ENCODE measurements at regions not wholly inside any gene's neighbourhood (a gene's known extent, or its start where the extent isn't known, plus 50 kb on each side); places are given as distances from the start of the nearest gene placed in this dataset.
A peak's percentile ranks its signal among the peaks of the same experiment; 100 is the strongest.

DNA sequence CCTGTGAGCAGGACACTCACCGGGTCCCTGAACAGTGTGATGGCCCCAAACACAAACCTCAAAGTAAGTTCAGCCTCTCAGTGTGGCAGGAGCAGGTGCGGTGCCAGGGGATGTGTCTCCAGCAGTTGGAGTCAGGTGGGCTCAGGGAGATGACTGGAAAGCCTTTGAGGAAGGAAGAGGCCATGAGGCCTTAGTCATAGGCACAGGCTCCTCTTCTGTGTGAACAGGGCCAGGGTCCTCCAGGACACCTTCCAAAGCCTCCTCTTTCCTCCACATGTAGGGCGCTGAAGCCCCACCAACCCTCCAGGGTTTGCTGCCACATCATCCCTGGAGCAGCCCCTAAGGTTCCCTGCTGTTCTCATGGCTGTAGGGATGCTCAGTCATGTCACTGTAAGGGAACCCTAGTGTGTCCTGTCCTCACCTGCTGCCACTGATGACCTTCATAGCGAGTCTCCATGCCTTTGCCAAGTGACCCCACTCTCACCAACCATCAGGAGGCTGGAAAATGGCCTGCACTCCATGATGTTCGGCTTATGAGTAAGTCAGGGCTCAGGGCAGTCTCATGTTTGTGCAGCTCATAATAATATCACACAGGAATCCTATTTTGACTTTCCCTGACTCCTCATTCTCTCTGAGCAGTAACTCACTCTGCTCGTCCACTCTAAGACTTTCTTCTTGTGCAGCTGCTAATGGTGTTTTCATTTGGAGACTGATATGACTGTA lies 1152.9 kb downstream of the RPIA start:
- no peaks in the 10 kb centered on the region for H3K4me1 ChIP-seq
- DNase-seq = peak; percentile 74
- intact Hi-C loops (cut with DNase I; ENCODE audit: low total_unique reads) = no loop called here
- no peak overlapping the region for H3K27ac ChIP-seq
- TF ChIP-seq, protein P1, sequence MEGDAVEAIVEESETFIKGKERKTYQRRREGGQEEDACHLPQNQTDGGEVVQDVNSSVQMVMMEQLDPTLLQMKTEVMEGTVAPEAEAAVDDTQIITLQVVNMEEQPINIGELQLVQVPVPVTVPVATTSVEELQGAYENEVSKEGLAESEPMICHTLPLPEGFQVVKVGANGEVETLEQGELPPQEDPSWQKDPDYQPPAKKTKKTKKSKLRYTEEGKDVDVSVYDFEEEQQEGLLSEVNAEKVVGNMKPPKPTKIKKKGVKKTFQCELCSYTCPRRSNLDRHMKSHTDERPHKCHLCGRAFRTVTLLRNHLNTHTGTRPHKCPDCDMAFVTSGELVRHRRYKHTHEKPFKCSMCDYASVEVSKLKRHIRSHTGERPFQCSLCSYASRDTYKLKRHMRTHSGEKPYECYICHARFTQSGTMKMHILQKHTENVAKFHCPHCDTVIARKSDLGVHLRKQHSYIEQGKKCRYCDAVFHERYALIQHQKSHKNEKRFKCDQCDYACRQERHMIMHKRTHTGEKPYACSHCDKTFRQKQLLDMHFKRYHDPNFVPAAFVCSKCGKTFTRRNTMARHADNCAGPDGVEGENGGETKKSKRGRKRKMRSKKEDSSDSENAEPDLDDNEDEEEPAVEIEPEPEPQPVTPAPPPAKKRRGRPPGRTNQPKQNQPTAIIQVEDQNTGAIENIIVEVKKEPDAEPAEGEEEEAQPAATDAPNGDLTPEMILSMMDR (IDR thresholded peaks at IDR 0.05 in 8 of 11, conservative IDR thresholded peaks at IDR 0.05 in 3 of 11) = no peak
- no peak for TF ChIP-seq POLR2AphosphoS5 (IDR thresholded peaks at IDR 0.05)
- TF ChIP-seq POLR2A (IDR thresholded peaks at IDR 0.05) = no peak
- WGBS, 5 donors = 43 to 62% (median 61%) methylated on average over 6 of the region's 6 CpGs
- peaks cover 0 to 15% (median 2%) of the 10 kb centered on the region in 8 donors for H3K9me3 ChIP-seq
- H3K36me3 ChIP-seq = no peaks in the 10 kb centered on the region
- no peak overlapping the region for H3K4me3 ChIP-seq
- peaks cover 0 to 8% (median 0%) of the 10 kb centered on the region in 7 donors for H3K27me3 ChIP-seq (replicated peaks in 1 of 7)

DNA sequence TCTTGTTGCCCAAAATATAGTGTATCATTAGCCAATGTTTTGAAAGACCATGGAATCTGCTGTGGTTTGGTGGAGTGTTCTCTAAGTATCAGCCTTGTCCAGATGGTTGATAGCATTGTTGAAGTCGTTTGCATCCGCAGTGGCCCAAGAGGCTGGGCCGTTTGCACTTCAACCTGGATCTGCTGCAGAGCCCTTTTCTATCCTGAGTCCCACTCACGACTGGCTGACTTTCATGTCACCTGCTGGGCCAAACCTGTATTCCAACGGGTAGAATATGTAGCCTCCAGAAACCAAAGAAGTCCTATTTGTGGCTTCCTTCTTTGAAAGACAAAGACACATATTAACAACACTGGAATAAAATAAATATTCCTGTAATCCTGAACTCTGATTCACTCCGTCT lies 1154.1 kb downstream of the RPIA start:
- Histone ChIP-seq H3K9me3 (peaks cover 0 to 12% (median 2%) of the 10 kb centered on the region in 8 donors), H3K27me3 (replicated peaks in 1 of 7) (peaks cover 0 to 8% (median 0%) of the 10 kb centered on the region in 7 donors), H3K27ac (no peak overlapping the region), H3K36me3 (no peaks in the 10 kb centered on the region), H3K4me1 (no peaks in the 10 kb centered on the region), H3K4me3 (no peak overlapping the region)
- intact Hi-C loops (cut with DNase I; ENCODE audit: low total_unique reads) = no loop called here
- no peak for DNase-seq
- 56 to 63% (median 61%) methylated on average over 6 of the region's 6 CpGs for WGBS, 5 donors
- TF ChIP-seq POLR2AphosphoS5 (IDR thresholded peaks at IDR 0.05) (no peak), POLR2A (IDR thresholded peaks at IDR 0.05) (no peak)
- TF ChIP-seq, protein P1 (IDR thresholded peaks at IDR 0.05 in 8 of 11, conservative IDR thresholded peaks at IDR 0.05 in 3 of 11) = no peak

DNA sequence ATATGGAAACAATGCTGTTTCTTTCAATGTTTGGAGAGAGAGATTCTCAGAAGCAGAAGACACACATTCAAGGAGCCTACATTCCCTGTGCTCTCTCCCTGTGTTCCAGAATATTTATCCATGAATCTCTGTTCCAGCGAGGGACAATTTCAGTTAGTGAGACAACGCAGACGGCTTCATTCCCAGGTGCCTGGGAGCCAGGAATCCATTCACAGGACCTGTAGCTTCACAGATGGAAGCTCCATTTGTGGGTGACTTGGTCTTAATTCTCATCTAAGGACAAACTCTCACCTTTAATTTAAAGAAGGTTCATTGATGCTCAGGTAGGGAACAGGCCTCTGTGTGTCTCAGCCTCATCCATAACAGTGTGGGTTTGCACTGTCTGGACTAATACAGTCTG lies 1156.6 kb downstream of the RPIA start:
- intact Hi-C loops (cut with DNase I; ENCODE audit: low total_unique reads) = no loop called here
- TF ChIP-seq, protein P1 (IDR thresholded peaks at IDR 0.05 in 8 of 11, conservative IDR thresholded peaks at IDR 0.05 in 3 of 11) = no peak
- no peak overlapping the region for H3K4me3 ChIP-seq
- peaks cover 0 to 6% (median 0%) of the 10 kb centered on the region in 8 donors for H3K9me3 ChIP-seq
- peaks cover 0 to 13% (median 0%) of the 10 kb centered on the region in 7 donors for H3K27me3 ChIP-seq (replicated peaks in 1 of 7)
- WGBS, 5 donors = 83 to 89% (median 86%) methylated on average over 3 of the region's 3 CpGs
- no peak overlapping the region for H3K27ac ChIP-seq
- no peak for DNase-seq
- no peaks in the 10 kb centered on the region for H3K4me1 ChIP-seq
- H3K36me3 ChIP-seq = no peaks in the 10 kb centered on the region

DNA sequence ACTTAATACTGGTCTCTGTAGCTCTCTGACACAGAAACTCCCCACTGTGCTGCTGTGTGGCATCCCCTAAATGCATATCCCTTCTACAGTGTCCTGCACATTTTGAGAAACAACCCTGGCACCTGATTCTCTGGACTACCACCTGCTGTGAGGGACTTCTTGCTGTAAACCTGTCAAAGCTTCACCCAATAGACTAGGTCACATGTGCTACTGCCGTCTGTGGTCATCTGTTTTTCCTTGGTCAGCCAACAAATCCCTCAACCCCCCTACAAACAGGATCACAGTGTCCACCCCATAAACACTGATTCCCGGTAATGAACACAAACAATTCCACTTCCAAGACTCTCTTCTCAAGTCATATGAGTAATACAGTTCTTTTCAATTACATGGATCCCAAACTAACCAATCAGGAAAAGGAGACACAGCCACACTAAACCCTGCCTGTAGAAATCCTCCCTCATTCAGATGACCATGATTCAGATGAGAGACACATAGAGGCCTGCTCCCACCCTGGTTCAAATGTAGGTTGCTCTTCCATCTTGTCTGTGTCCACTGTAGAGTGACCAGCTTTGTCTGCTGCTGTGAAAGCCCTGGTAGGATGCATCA lies 1157.4 kb downstream of the RPIA start:
- Histone ChIP-seq H3K4me1 (no peaks in the 10 kb centered on the region), H3K27me3 (replicated peaks in 1 of 7) (peaks cover 0 to 13% (median 0%) of the 10 kb centered on the region in 7 donors), H3K4me3 (no peak overlapping the region), H3K9me3 (peaks cover 0 to 6% (median 0%) of the 10 kb centered on the region in 8 donors), H3K36me3 (no peaks in the 10 kb centered on the region), H3K27ac (no peak overlapping the region)
- no peak for DNase-seq
- intact Hi-C loops (cut with DNase I; ENCODE audit: low total_unique reads) = no loop called here
- TF ChIP-seq, protein P1 (IDR thresholded peaks at IDR 0.05 in 8 of 11, conservative IDR thresholded peaks at IDR 0.05 in 3 of 11) = no peak
- TF ChIP-seq POLR2A (IDR thresholded peaks at IDR 0.05) = no peak
- TF ChIP-seq POLR2AphosphoS5 (IDR thresholded peaks at IDR 0.05) = no peak
- WGBS, 5 donors = 41 to 63% (median 47%) methylated on average over 2 of the region's 2 CpGs
